ENCODE measurements at regions not wholly inside any gene's neighbourhood (a gene's known extent, or its start where the extent isn't known, plus 50 kb on each side); places are given as distances from the start of the nearest gene placed in this dataset.
A peak's percentile ranks its signal among the peaks of the same experiment; 100 is the strongest.

- no peak for DNase-seq
These were observed 493.1 kb downstream of the ANKRD50 start for GRCh38 chr4:124219389-124219788.

GRCh38 chr4:124224256-124224655, 488.3 kb downstream of the ANKRD50 start:
- DNase-seq: peak; percentile 56

- no peak for DNase-seq
These were observed 484.6 kb downstream of the ANKRD50 start for GRCh38 chr4:124227981-124228380.

GRCh38 chr4:124230268-124230667, 482.3 kb downstream of the ANKRD50 start:
- DNase-seq: no peak

- no peak for DNase-seq
These were observed 477.8 kb downstream of the ANKRD50 start for GRCh38 chr4:124234771-124235170.

- DNase-seq: no peak
These were observed 468.7 kb downstream of the ANKRD50 start for GRCh38 chr4:124243671-124244366.

- DNase-seq: no peak
These were observed 459.5 kb downstream of the ANKRD50 start for GRCh38 chr4:124253080-124253479.

- peak; percentile 91 for DNase-seq
These were observed 450.0 kb downstream of the ANKRD50 start for GRCh38 chr4:124262211-124263179.

- no peak for DNase-seq
These were observed 446.8 kb downstream of the ANKRD50 start for GRCh38 chr4:124265701-124266100.

- peak; percentile 22 for DNase-seq
These were observed 445.8 kb downstream of the ANKRD50 start for GRCh38 chr4:124266721-124267120.

GRCh38 chr4:124276461-124276860, 436.1 kb downstream of the ANKRD50 start:
- DNase-seq: no peak

- no peak for DNase-seq
These were observed 434.8 kb downstream of the ANKRD50 start for GRCh38 chr4:124277691-124278090.

GRCh38 chr4:124278477-124278876, 434.1 kb downstream of the ANKRD50 start:
- DNase-seq: no peak

- DNase-seq: peak; percentile 20
These were observed 432.8 kb downstream of the ANKRD50 start for GRCh38 chr4:124279741-124280140.

GRCh38 chr4:124282301-124282898, 430.1 kb downstream of the ANKRD50 start:
- DNase-seq: no peak

- no peak for DNase-seq
These were observed 423.6 kb downstream of the ANKRD50 start for GRCh38 chr4:124288706-124289486.

GRCh38 chr4:124290678-124291077, 421.9 kb downstream of the ANKRD50 start:
- DNase-seq: no peak

GRCh38 chr4:124295413-124295812, 417.1 kb downstream of the ANKRD50 start:
- DNase-seq: no peak

- no peak for DNase-seq
These were observed 407.6 kb downstream of the ANKRD50 start for GRCh38 chr4:124304941-124305340.

- DNase-seq: no peak
These were observed 406.2 kb downstream of the ANKRD50 start for GRCh38 chr4:124306352-124306751.

- no peak for DNase-seq
These were observed 405.4 kb downstream of the ANKRD50 start for GRCh38 chr4:124307143-124307542.

- DNase-seq: no peak
These were observed 394.2 kb downstream of the ANKRD50 start for GRCh38 chr4:124318292-124318691.
